IMR-90 (cell line): ENCODE measurements at regions not wholly inside any gene's neighbourhood (a gene's known extent, or its start where the extent isn't known, plus 50 kb on each side); places are given as distances from the start of the nearest gene placed in this dataset.

Experiments
- ATAC-seq: fragments of 200-7000 bp; cut with Tn5 transposase; 2 replicates; pipeline ENCODE4 v1.9.1; 2020; ENCODE audit warnings: low read depth, mild to moderate bottlenecking, moderate library complexity
- BruUV-seq: library from RNA; stranded (reverse); fragments of 400-500 nt; replicated peaks from 2 replicates; lab custom pipeline; 2021; lab: Mats Ljungman, UMichigan
- CTCF ChIA-PET: fragments of 300-600 bp; formaldehyde crosslinking; extraction: SDS; loops from one replicate; lab custom pipeline; 2021; ENCODE audit warnings: antibody characterized with exemption; lab: Yijun Ruan, JAX
- POLR2A ChIA-PET: fragments of 300-600 bp; sonication (Branson Sonifier 250); formaldehyde crosslinking; loops from one replicate; lab custom pipeline; 2022; ENCODE audit warnings: antibody characterized with exemption; ENCODE audit not compliant: unreplicated experiment; lab: Charles Lee
- DNase-seq: peaks from one replicate; pipeline ENCODE4 v3.0.0; 2013
- H2AFZ ChIP-seq: replicated peaks from 2 replicates; pipeline ENCODE3; 2013; ENCODE audit warnings: low read length, mild to moderate bottlenecking; ENCODE audit not compliant: poor library complexity
- H2AK5ac ChIP-seq: 2 replicates; pipeline ENCODE4 v1.6.1; 2013; ENCODE audit warnings: low read depth, low read length, inconsistent platforms
- H2AK9ac ChIP-seq: replicated peaks from 2 replicates; pipeline ENCODE3; 2013; ENCODE audit warnings: mild to moderate bottlenecking, low read depth, low read length, moderate library complexity; ENCODE audit not compliant: poor library complexity
- H2BK120ac ChIP-seq: 2 replicates; pipeline ENCODE4 v1.6.1; 2013; ENCODE audit warnings: low read depth, low read length, inconsistent platforms
- H2BK15ac ChIP-seq: 3 replicates; pipeline ENCODE4 v1.6.1; 2013; ENCODE audit warnings: low read depth, low read length, inconsistent platforms
- H2BK20ac ChIP-seq: 2 replicates; pipeline ENCODE4 v1.6.1; 2013; ENCODE audit warnings: low read depth, mild to moderate bottlenecking, inconsistent platforms, low read length, moderate library complexity
- H2BK5ac ChIP-seq: 2 replicates; pipeline ENCODE4 v1.6.1; 2013; ENCODE audit warnings: mild to moderate bottlenecking, low read depth, low read length, inconsistent platforms; ENCODE audit not compliant: poor library complexity, severe bottlenecking
- H3K14ac ChIP-seq: replicated peaks from 2 replicates; pipeline ENCODE4 v1.6.1; 2013; ENCODE audit warnings: low read depth, low read length, inconsistent platforms
- H3K18ac ChIP-seq: 2 replicates; pipeline ENCODE4 v1.6.1; 2013; ENCODE audit warnings: low read depth, low read length, control low read depth
- H3K23ac ChIP-seq: 2 replicates; pipeline ENCODE4 v1.6.1; 2013; ENCODE audit warnings: low read depth, low read length, inconsistent platforms
- H3K27ac ChIP-seq: 2 replicates; pipeline ENCODE4 v1.5.1; 2013; ENCODE audit warnings: mild to moderate bottlenecking, control low read depth, low read length; ENCODE audit not compliant: insufficient read depth
- H3K27me3 ChIP-seq: 2 replicates; pipeline ENCODE4 v1.6.1; 2013; ENCODE audit warnings: low read length; ENCODE audit not compliant: control insufficient read depth, insufficient read depth
- H3K36me3 ChIP-seq: 2 replicates; pipeline ENCODE4 v1.6.1; 2013; ENCODE audit warnings: low read length, mixed read lengths; ENCODE audit not compliant: control insufficient read depth, insufficient read depth
- H3K4ac ChIP-seq: 2 replicates; pipeline ENCODE4 v1.6.1; 2013; ENCODE audit warnings: low read depth, low read length, inconsistent platforms
- H3K4me1 ChIP-seq: 2 replicates; pipeline ENCODE4 v1.6.1; 2013; ENCODE audit warnings: low read length, mixed read lengths; ENCODE audit not compliant: control insufficient read depth, insufficient read depth
- H3K4me2 ChIP-seq: 2 replicates; pipeline ENCODE4 v1.6.1; 2013; ENCODE audit warnings: low read depth, mild to moderate bottlenecking, control low read depth, low read length, moderate library complexity
- H3K4me3 ChIP-seq: 2 replicates; pipeline ENCODE4 v1.5.1; 2013; ENCODE audit warnings: low read depth, mild to moderate bottlenecking, control low read depth, low read length, moderate library complexity; ENCODE audit not compliant: insufficient read depth
- H3K56ac ChIP-seq: 2 replicates; pipeline ENCODE4 v1.6.1; 2013; ENCODE audit warnings: low read length, inconsistent platforms; ENCODE audit not compliant: insufficient read depth; ENCODE audit errors: extremely low read depth
- H3K79me1 ChIP-seq, 2 experiments: 2 replicates each; pipeline ENCODE4 v1.6.1; 2013; ENCODE audit warnings: low read length in 2 of 2, inconsistent platforms in 1 of 2, low read depth in 1 of 2
- H3K9ac ChIP-seq: 2 replicates; pipeline ENCODE4 v1.6.1; 2013; ENCODE audit warnings: low read depth, low read length, control low read depth
- H3K9me1 ChIP-seq: 2 replicates; pipeline ENCODE4 v1.6.1; 2013; ENCODE audit warnings: low read length, inconsistent platforms; ENCODE audit not compliant: insufficient read depth
- H3K9me3 ChIP-seq: 2 replicates; pipeline ENCODE4 v1.6.1; 2013; ENCODE audit warnings: low read length; ENCODE audit not compliant: control insufficient read depth, insufficient read depth
- H4K20me1 ChIP-seq: 2 replicates; pipeline ENCODE4 v1.6.1; 2013; ENCODE audit warnings: low read length, inconsistent platforms; ENCODE audit not compliant: insufficient read depth
- H4K5ac ChIP-seq: 2 replicates; pipeline ENCODE4 v1.6.1; 2013; ENCODE audit warnings: mild to moderate bottlenecking, low read depth, low read length, control low read depth
- H4K8ac ChIP-seq, 2 experiments: 2 replicates each; pipeline ENCODE4 v1.6.1; 2013; ENCODE audit warnings: low read depth in 2 of 2, low read length in 2 of 2, control low read depth in 1 of 2, inconsistent platforms in 1 of 2
- H4K91ac ChIP-seq: 2 replicates; pipeline ENCODE4 v1.6.1; 2013; ENCODE audit warnings: low read depth, low read length, inconsistent platforms; ENCODE audit not compliant: insufficient read depth
- ELK1 ChIP-seq: fragments of 150-350 bp; IDR thresholded peaks from 2 replicates; pipeline ENCODE4 v1.6.1; 2016; ENCODE audit warnings: low read depth, mild to moderate bottlenecking, low read length, moderate library complexity, borderline replicate concordance
- FOS ChIP-seq: fragments of 150-350 bp; IDR thresholded peaks from 2 replicates; pipeline ENCODE4 v1.6.1; 2016; ENCODE audit warnings: low read depth, low read length
- MXI1 ChIP-seq: IDR thresholded peaks from 2 replicates; pipeline ENCODE4 v1.6.1; 2012; ENCODE audit warnings: low read depth, mild to moderate bottlenecking, low read length, moderate library complexity, borderline replicate concordance
- NFE2L2 ChIP-seq: fragments of 150-350 bp; IDR thresholded peaks from 2 replicates; pipeline ENCODE4 v1.6.1; 2016; ENCODE audit warnings: low read depth, mild to moderate bottlenecking, low read length
- POLR2A ChIP-seq: IDR thresholded peaks from 2 replicates; pipeline ENCODE4 v1.6.1; 2012; ENCODE audit warnings: mild to moderate bottlenecking, low read depth, low read length
- WGBS, 2 experiments: methylation state at CpG; one replicate each; pipeline versions ENCODE4 v1.1.5 to v1.1.7; 2013; ENCODE audit warnings: missing lambda C conversion rate in 2 of 2; ENCODE audit not compliant: insufficient read length in 1 of 2; ENCODE audit errors: extremely low coverage in 2 of 2; 5-methylcytosine and 5-hydroxymethylcytosine counted together
- dilution Hi-C: fragments of 300-500 bp; cut with HindIII; formaldehyde crosslinking; loops from one replicate; pipeline ENCODE4 v1.14.3; 2018; ENCODE audit warnings: low sequenced_read_pairs; ENCODE audit not compliant: unreplicated experiment
- in situ Hi-C: fragments of 300-500 bp; cut with MboI; formaldehyde crosslinking; loops from 3 replicates; pipeline ENCODE4 v1.14.3; 2019; ENCODE audit warnings: low sequenced_read_pairs, inconsistent platforms, mixed read lengths
- intact Hi-C: fragments of 100-400 bp; cut with micrococcal nuclease; formaldehyde crosslinking; loops from 2 replicates; pipeline ENCODE4 v1.10.0; 2022
- TF ChIP-seq, protein P1 (sequence below): conservative IDR thresholded peaks from 2 replicates; pipeline ENCODE4 v1.5.1; 2012; ENCODE audit warnings: mild to moderate bottlenecking, low read depth, low read length, improper control_type of control experiment
- TF ChIP-seq, protein P2 (sequence below): fragments of 150-350 bp; IDR thresholded peaks from 2 replicates; pipeline ENCODE4 v1.6.1; 2017; ENCODE audit warnings: mild to moderate bottlenecking, antibody characterized with exemption, low read length, low read depth

- H4K8ac ChIP-seq: no peak overlapping the region
- intact Hi-C loops (no loop called here), dilution Hi-C loops (no loop called here), in situ Hi-C loops (no loop called here)
- no peak overlapping the region for H3K18ac ChIP-seq
- H3K9me1 ChIP-seq: no peaks in the 10 kb centered on the region; the same call in 1 of the 2 replicates
- no peak overlapping the region for H2BK20ac ChIP-seq
- TF ChIP-seq FOS: no peak
- no peak for TF ChIP-seq POLR2A
- no peak for TF ChIP-seq ELK1
- TF ChIP-seq, protein P1, sequence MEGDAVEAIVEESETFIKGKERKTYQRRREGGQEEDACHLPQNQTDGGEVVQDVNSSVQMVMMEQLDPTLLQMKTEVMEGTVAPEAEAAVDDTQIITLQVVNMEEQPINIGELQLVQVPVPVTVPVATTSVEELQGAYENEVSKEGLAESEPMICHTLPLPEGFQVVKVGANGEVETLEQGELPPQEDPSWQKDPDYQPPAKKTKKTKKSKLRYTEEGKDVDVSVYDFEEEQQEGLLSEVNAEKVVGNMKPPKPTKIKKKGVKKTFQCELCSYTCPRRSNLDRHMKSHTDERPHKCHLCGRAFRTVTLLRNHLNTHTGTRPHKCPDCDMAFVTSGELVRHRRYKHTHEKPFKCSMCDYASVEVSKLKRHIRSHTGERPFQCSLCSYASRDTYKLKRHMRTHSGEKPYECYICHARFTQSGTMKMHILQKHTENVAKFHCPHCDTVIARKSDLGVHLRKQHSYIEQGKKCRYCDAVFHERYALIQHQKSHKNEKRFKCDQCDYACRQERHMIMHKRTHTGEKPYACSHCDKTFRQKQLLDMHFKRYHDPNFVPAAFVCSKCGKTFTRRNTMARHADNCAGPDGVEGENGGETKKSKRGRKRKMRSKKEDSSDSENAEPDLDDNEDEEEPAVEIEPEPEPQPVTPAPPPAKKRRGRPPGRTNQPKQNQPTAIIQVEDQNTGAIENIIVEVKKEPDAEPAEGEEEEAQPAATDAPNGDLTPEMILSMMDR: no peak
- TF ChIP-seq, protein P2, sequence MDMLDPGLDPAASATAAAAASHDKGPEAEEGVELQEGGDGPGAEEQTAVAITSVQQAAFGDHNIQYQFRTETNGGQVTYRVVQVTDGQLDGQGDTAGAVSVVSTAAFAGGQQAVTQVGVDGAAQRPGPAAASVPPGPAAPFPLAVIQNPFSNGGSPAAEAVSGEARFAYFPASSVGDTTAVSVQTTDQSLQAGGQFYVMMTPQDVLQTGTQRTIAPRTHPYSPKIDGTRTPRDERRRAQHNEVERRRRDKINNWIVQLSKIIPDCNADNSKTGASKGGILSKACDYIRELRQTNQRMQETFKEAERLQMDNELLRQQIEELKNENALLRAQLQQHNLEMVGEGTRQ: no peak
- TF ChIP-seq NFE2L2: no peak
- no peak for TF ChIP-seq MXI1
- WGBS, 2 experiments: no CpG with 5 or more reads among the region's 2 CpGs
- H2AK5ac ChIP-seq: no peak overlapping the region
- CTCF ChIA-PET: interaction anchor here (0.6 kb wide), 1 partner anchor 11 kb away, joined by 3 read pairs; no protein-coding TSS in a partner anchor
- H2BK120ac ChIP-seq: no peak overlapping the region
- no peak overlapping the region for H2BK15ac ChIP-seq
- no peak overlapping the region for H4K91ac ChIP-seq
- no peaks in the 10 kb centered on the region for H3K9me3 ChIP-seq
- H3K4me2 ChIP-seq: no peak overlapping the region
- H3K27ac ChIP-seq: no peak overlapping the region
- H3K9ac ChIP-seq: no peak overlapping the region
- H2AFZ ChIP-seq: no peak overlapping the region
- no peaks in the 10 kb centered on the region for H4K20me1 ChIP-seq
- BruUV-seq: no TSS peak
- H2AK9ac ChIP-seq: no peak overlapping the region
- no peak overlapping the region for H3K4ac ChIP-seq
- no peaks in the 10 kb centered on the region for H3K79me1 ChIP-seq
- H3K23ac ChIP-seq: no peak overlapping the region
- H3K4me3 ChIP-seq: no peak overlapping the region
- no peak overlapping the region for H4K5ac ChIP-seq
- no peak for ATAC-seq
- POLR2A ChIA-PET: no interaction called here
- no peaks in the 10 kb centered on the region for H3K27me3 ChIP-seq
- peaks cover under 1% of the 10 kb centered on the region; the same call in 1 of the 2 replicates for H3K4me1 ChIP-seq
- H3K56ac ChIP-seq: no peak overlapping the region
- no peak for DNase-seq
- H3K14ac ChIP-seq: no peak overlapping the region
- no peak overlapping the region for H2BK5ac ChIP-seq
- H3K36me3 ChIP-seq: no peaks in the 10 kb centered on the region
Observed at GRCh38 chr4:17252131-17252530, 259.8 kb downstream of the QDPR start.
